HS-27A (cell line): ENCODE measurements at regions not wholly inside any gene's neighbourhood (a gene's known extent, or its start where the extent isn't known, plus 50 kb on each side); places are given as distances from the start of the nearest gene placed in this dataset.
A peak's percentile ranks its signal among the peaks of the same experiment; 100 is the strongest.
"Not testable (repeated sequence)": the region's sequence is repeated elsewhere in the genome, so short reads cannot be mapped to it uniquely, and the experiment has no call there.

ENCODE experiments used
- DNase-seq: peaks from one replicate; pipeline ENCODE4 v3.0.0-alpha.2; 2012; ENCODE audit warnings: low read depth, missing footprints

GRCh38 chr7:130947792-130948580 is 214.0 kb upstream of the KLF14 start:
- DNase-seq, result no peak

DNA sequence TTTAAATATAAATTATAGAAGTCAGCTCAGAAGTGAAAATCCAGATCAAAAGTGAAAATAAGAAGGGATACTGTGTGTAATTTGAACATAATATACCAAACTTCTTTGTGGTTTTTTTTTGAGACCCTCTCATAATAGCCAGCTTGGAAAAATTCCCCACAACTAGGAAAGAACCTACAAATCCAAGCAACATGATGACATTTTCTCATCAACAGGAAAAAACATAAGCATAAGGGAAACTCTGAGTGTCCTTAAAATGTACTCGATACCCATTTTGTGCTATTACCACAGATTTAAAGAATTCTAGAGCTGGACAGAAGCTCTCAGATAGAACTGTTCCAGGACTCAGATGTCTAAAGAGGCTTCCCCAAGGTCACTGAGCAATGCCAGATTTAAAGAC is 214.8 kb upstream of the KLF14 start:
- no peak for DNase-seq

DNA sequence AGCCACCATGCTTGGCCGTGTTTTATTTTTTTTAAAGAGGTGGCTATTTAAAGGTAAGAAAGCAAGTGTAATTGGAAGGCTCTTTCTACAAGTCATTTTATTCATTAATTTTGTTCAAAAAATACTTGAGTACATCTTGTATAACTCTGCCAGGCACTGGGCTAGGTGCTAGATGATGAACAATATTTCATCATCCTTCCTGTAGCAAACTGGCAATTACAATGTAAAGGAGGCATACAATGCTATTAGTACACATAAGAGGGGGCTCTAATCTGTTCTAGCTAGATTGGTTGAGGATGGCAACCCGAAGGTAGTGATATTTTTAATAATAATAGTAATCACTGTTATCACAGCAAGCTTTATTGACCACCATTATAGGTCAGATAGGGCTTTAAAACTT is 215.5 kb upstream of the KLF14 start:
- DNase-seq, result no peak

GRCh38 chr7:130950054-130950453 is 216.0 kb upstream of the KLF14 start:
- DNase-seq, result no peak

DNA sequence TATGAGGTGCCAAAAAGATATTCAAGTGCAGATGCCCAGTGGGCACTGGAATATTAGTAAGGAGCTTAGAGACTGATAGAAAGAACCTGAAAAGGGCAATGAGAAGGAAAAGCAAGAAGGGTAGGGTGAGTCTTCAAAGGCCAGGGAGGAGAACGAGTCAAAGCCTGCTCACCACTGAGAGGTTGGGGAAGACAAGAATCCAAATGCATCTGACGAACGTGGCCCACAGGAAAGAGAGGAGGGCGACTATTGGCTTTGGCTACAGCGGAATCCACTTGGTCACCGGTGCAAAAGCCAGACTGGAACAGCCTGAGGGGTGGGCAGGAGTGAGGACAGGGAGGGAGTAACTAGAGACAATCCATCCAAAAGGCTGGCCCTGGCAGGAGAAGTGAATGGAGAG is 216.7 kb upstream of the KLF14 start:
- DNase-seq, result no peak

DNA sequence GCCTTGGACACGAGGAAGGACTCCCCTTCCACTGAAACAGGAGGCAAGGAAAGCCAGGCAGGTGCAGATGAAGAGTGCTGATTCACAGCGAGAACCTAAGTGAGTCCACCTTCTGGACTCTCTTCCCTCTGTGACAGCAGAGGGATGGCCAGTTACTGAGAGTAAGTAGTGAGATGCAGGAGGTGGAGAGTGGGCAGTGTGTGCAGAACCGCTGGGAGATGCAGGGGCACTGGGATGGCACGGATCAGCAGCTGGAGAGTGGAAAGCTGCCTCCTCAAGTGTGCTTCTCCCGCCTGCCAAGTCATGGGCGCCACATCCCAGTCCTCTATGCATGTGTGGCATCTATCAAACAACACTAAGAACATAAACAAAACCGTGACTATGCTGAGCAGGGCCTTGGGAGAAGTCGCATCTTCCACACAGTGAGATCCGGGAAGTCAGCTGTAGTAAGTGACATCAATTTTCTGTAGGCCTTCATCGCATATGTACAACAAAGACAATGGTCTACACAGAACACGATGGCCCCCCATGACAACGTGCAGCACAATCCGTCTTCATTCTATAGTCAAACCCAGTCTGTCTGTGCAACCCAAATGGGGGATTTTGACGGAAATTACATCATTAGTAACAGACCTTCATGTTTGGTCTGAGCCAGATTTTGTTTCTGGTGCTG is 217.4 kb upstream of the KLF14 start:
- DNase-seq, result no peak

DNA sequence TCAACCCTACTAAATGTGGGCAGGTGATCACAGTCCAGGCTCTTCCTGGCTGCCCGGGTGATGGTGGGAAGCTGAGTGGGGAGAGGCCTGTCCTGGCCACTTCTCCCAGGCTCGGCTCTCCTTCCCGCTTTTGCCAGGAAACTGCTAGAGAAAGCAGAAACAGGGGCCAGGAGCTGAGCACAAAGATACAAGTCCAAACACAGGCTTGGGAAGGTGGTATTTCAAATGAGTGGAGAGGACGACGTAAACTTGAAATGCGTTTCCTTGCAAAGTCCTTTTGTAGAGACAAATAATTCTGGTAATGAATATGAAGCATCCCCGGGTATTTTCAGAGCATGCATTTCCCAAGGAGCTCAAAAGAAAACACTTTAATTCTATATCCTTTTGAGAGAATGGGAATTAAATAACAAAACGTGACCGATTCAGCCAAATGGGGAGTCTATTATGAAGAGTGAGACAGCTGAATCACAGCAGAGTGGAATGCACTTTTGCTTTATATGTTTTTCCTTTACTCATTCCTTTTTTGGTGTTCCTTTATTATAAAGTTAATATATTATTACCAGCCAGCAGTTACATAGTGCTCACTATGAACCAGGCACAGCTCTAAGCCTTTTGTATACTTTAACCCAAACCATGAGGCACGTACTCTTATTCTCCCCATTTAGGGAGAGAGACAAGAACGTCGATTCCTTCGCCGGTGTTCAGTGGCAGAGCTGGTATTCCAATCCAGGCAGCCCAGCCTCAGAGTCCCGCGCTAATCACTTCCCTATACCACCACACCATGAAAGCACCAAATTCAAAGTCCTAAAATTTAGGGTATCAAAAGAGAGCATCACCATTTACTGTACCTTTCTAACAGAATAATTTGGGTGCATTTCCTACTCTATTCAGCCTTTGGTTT is 218.2 kb upstream of the KLF14 start:
- DNase-seq, result no peak

GRCh38 chr7:130953196-130953595 is 219.2 kb upstream of the KLF14 start:
- no peak for DNase-seq

DNA sequence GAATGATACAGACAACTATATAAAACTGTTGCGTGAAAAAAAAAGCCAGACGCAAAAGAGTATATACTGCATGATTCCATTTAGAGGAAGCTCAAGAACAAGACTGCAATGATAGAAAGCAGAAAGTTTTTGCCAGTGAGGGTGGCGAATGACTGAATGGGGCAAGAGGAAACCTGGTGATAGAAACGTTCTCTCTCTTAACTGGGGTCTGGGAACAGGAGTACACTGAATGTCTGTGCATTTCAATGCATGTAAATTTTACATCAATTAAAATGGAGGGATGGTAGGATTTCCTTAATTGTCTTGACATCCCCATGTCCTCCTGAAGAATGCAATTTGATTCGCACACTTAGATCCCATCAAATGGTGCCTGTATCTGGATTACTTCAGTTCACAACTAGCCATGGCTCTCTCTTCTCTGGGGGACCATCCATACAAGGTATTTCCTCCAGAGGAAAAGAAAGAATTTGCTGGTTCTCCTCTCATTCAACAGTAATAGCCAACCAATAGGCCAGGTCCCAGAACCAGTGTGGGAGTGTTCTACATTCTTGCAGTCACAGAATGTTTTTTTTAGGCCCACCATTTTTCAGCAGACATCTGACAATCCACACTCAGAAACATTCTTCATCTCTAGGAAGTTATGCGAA is 221.0 kb upstream of the KLF14 start:
- DNase-seq, result no peak

- no peak for DNase-seq
These were observed 221.5 kb upstream of the KLF14 start for GRCh38 chr7:130955565-130955919.

DNA sequence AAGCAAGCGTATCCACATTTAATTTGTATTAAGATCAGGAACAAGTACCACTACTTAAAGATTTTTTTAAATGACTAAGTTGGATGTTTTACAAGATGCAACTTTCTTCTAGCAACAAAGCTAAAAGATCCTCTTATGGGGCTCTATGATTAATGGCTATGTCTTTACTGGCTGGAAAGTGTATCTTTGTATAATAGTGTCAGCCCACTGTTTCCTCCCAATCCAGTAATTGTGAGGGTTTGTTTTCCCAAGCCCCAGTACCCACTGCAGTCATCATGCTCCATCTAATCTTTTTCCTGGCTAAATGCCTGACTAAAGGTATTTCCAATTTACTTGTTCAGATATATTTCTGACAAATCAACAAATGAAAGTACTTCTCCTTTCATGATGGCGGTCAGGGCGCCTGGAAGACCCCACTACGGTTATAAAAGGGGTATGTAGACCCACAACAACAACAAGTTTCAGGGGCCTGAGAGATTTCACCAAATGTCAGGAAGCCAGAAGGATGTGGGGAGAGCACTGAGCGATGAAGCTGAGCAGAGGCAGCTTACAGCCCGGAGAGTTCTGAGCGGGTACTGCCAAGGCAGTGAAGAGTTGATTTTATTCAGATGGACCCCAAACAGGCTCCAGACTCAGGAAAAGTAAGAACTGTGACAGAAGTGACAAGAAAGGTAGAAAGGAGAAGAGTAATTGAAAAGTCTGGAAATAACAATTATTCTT is 222.6 kb upstream of the KLF14 start:
- DNase-seq, result no peak

- no peak for DNase-seq
These were observed 223.1 kb upstream of the KLF14 start for GRCh38 chr7:130957137-130957513.

DNA sequence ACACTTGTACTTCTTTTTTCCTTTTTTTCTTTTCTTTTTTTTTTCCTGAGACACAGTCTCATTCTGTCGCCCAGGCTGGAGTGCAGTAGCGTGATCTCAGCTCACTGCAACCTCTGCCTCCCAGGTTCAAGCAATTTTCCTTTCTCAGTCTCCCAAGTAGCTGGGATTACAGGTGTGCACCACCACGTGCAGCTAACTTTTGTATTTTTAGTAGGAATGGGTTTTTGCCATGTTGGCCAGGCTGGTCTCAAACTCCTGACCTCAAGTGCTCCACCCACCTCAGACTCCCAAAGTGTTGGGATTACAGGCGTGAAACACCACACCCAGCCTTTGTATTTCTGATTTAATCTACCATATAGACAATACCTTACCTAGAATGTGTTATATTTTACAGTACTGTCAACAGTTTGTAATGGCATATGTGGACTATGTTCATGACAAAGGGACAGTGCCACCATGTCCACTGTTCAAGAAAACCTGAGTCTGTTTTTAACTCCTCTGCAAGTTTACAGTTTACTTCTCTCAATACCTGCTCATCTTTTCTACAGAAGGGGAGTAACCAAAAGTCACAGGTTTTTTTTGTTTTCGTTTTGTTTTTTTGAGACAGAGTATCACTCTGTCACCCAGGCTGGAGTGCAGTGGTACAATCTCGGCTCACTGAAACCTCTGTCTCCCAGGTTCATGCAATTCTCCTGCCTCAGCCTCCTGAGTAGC is 223.9 kb upstream of the KLF14 start:
- not testable (repeated sequence) for DNase-seq

- DNase-seq, result no peak
These were observed 224.8 kb upstream of the KLF14 start for GRCh38 chr7:130958846-130959245.

GRCh38 chr7:130959743-130960207 is 225.8 kb upstream of the KLF14 start:
- DNase-seq, result peak; percentile 78

GRCh38 chr7:130960208-130960988 is 226.4 kb upstream of the KLF14 start:
- DNase-seq, result peak; percentile 77

DNA sequence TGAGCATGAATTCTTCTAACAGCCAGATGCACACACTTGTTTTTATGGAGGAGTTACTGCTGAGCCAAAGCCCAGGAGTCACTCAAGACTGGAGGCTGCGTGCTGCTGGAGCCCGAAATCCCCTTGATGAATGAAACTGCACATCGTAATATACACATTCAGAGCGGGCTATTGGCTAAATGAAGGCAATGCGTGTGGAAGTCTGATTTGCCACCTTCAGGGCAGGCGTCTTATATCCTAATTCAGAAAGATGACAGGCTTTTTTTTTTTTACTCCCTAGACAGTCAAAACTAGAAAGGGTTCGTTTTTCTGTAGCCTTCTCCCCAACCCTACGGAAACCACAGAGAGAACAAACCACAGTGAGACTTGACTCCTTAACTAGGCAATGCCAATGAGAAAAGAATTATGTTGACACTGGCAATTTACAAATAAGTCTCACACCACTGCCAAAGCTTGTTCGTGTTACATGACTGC is 227.2 kb upstream of the KLF14 start:
- DNase-seq, result peak; percentile 68

DNA sequence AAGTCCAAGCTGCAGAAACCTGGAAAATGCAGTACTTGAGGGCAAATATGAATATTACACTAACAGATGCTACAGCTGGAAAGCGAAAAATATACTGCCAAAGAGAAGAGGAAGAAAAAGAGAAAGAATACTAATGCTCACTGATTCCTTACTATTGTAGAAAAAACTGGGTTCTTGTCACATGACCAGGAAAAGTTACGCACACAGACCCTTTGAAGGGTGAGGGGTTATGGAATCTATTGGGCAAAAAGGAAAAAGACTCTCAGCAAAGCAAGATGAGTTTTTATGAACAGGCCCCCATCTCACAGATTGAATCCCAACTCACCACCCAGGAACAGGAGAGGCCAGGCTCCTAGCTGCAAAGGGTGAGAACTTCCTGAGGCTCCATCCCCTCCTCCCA is 228.1 kb upstream of the KLF14 start:
- DNase-seq, result no peak

DNA sequence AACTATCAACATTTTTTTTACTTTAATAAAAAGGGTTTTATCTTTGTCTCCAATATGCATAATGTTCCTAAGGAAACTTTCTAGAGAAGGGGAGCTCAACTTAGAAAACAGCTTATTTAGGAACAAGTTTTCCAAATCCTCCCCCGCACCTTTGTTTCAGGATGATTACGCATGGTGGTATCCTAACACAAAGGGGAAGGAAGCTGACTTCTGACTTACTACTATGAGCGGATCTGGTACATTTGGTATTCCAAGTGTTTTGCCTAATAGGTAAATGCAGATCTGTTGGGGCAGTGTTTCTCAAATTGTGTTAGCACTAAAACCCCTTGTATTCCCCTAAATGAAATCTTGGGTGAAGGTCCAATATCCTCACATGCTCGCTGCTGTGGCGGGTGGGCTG is 229.3 kb upstream of the KLF14 start:
- no peak for DNase-seq

GRCh38 chr7:130965515-130965914 is 231.5 kb upstream of the KLF14 start:
- DNase-seq, result no peak
